SK-MEL-5 (cell line): ENCODE measurements at regions not wholly inside any gene's neighbourhood (a gene's known extent, or its start where the extent isn't known, plus 50 kb on each side); places are given as distances from the start of the nearest gene placed in this dataset.

Experiments
- DNase-seq: peaks from one replicate; pipeline ENCODE4 v3.0.0-alpha.2; 2016; ENCODE audit warnings: low read depth, low spot score
- in situ Hi-C: cut with HindIII; loops from 2 replicates; pipeline ENCODE4 v1.10.0; 2016; ENCODE audit warnings: low sequenced_read_pairs, high pct_unique_total_duplicates, low pct_unique_long_range_greater_than_20kb

DNA sequence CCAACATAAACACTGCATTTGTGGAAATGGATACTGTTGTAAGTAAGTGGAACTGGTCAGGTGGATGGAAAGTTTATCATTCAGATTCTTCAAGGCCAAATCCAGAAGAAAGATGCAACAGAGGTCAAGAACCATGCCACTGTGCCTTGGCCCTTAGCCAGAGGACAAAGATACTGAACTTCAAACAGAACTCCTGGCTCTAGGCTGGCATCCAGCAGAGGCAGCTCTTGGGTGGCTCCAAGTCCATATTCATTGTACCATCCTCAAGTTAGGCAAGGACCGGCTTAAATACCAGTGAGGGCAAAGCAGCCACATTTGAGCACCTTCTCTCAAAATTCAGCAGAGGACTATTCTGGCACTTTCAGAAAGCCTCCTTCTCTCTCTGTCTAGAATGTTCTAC is 53.2 kb downstream of the DNAAF9 start:
- no peak for DNase-seq
- in situ Hi-C loops, result no loop called here

DNA sequence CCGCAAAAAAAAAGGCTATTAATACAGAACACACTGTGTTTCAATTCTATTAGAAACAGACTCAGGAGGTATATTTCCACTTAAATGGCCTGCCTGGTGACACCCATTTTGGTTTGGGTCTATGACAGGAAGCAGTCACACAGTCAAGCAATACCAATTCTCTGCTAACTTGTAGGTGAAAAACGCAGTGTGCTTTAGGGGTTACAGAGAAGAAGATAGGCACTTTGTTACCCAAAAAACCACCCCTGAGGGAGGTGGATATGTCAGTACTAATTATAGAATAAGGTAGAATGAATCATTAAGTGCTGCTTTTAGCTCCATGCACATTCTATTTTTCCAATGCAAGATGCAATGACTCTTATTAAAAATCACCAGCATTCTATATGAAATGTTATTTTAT is 53.8 kb downstream of the DNAAF9 start:
- in situ Hi-C loops, result no loop called here
- no peak for DNase-seq

DNA sequence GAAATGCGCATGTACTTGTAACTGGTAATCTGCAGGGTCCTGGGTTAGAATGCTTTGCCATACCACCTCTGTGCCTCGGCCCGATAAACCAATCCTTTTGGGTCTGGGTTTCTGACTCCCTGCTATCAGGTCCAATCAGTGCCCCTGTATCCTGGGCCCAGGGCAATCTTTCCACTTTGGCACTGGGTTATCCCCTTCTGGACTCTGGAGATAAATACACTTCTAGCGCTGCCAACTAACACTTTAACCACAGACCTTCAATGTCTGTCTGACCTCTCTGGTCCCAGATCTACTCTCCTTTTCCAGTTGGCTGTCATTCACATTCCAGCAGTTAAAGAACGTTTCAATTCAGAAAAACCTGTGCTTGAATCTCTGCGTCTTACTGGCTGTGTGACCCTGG is 55.3 kb downstream of the DNAAF9 start:
- in situ Hi-C loops, result no loop called here
- no peak for DNase-seq

- no peak for DNase-seq
- in situ Hi-C loops, result no loop called here
Observed at GRCh38 chr20:3350422-3350821, 57.0 kb downstream of the DNAAF9 start.

DNA sequence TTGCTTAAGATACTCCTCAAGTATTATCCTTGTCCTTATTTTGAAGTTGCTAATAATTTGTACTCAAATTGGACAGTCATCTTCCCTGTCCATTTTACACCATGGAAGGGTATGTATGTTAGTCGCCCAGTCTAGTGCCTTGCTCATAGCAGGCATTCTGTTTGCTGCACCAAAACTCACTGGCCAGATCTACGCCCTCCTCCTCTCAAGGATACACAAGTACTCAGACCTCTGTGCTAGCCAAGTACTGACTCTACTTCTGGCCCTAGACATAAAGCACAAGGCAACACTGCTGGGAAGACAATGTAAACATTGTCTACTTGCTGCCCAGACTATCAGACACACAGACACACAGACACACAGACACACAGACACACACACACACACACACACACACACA is 57.7 kb downstream of the DNAAF9 start:
- in situ Hi-C loops, result no loop called here
- DNase-seq, result peak; percentile 15

GRCh38 chr20:3342766-3343165 is 64.7 kb downstream of the DNAAF9 start:
- DNase-seq, result no peak
- in situ Hi-C loops, result no loop called here

DNA sequence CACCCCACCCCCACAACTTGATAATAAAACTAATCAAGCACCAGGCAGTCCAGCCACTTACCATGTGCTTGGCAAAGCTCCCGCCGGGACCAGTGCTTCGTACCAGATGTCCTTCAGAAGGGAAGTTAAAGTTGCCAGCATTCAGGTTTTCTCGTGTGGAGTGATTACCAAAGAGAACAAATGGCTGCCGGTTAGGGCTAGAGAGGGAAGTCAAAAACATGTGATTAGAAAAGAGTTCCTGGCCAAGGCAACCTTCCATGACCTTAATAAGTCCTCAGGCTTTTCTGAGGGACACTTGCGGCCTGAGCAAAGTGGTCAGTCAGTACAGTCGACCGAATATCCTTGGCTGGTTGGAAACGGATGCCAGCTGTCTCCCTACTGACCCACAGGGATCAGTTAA is 67.0 kb downstream of the DNAAF9 start:
- no peak for DNase-seq
- in situ Hi-C loops, result no loop called here

DNA sequence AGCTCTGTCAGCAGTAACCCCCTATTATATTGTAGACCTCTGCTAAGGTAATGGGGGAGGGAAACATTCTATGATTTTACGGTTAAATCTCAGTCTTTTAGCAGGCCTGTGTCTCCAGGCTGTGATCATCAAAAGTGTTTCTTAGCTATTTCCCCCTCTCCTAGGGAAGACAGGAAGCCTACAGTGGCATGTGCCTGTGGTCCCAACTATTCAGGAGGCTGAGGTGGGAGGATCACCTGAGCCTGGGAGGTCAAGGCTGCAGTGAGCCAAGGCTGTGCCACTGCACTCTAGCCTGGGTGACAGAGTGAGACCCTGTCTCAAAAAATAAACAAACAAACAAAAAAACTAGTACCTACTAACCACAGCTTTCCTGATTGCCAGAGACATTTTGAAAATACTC is 67.9 kb downstream of the DNAAF9 start:
- in situ Hi-C loops, result no loop called here
- DNase-seq, result no peak

DNA sequence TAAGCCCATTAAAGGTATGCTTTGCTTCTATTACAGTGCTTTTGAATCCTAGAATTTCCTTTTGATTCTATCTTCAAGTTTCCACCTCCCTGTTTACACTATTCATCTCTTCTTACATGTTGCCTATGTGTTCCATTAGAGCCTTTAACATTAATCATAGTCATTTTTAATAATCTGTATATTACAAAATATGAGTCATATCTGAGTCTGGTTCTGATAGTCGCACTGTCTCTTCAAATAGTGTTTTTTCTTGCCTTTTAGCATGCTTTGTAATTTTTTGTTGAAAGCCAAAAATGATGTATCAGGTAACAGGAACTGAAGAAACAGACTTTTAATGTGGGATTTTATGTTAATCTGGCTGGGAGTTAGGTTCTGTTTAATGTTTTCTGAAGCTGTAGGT is 68.4 kb downstream of the DNAAF9 start:
- no peak for DNase-seq
- in situ Hi-C loops, result no loop called here

GRCh38 chr20:3334156-3334943 is 73.1 kb downstream of the DNAAF9 start:
- in situ Hi-C loops, result no loop called here
- DNase-seq, result peak; percentile 78

- DNase-seq, result peak; percentile 35
- in situ Hi-C loops, result no loop called here
Observed at GRCh38 chr20:3330046-3330741, 77.3 kb downstream of the DNAAF9 start.

DNA sequence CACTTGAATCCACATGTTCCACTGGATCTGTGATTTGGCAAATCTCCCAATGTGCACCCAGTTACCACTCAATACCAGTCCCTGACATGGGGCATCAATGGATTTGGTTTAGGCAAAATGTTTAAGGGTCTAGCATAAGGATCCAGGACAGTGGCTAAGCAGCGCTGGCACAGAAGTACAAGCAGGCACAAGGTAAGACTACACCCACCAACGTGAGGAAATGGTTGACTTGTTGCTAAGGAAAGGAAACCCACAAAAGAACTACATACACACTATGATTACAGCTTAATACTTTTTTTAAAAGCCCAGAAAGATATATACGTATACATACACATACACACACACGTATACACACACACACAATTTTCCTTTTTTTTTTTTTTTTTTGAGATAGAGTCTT is 79.0 kb downstream of the DNAAF9 start:
- in situ Hi-C loops, result no loop called here
- DNase-seq, result no peak

DNA sequence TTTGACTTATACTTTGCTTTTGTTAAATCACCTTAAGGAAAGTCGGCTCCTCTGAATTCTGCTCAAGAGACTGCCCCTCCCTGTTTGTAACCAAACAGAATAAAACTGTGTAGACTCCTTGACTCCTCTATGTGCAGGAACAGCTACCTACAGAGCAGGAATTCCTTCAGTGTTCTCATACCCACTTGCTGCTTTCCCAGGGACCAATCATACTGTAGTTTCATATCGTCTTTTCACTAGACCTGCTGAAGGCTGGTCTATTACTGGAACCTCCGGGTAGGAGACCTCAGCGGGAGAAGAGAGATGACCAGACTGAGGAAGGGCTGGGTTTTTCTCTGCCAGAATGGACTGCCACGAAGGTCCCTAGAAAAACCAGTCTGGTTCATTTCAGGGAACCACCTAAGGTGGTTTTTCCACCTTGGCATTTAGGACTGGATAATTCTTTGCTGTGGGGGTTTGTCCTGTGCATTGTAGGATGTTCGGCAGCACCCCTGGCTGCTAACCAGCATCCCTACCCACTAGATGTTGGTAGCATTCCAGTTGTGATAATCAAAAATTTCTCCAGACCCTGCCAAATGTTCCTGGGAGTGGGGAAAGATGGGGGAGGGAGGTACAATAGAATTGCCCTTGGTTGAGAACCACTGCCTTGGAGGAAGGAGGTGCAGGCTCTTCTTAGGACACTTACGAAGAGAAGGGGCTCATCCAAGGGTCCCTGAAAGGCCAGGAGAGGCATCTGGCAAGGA is 80.5 kb downstream of the DNAAF9 start:
- DNase-seq, result no peak
- in situ Hi-C loops, result no loop called here

- in situ Hi-C loops, result no loop called here
- no peak for DNase-seq
Observed at GRCh38 chr20:3325864-3326263, 81.6 kb downstream of the DNAAF9 start.

GRCh38 chr20:3323398-3323797 is 84.1 kb downstream of the DNAAF9 start:
- no peak for DNase-seq
- in situ Hi-C loops, result no loop called here

GRCh38 chr20:3318226-3318884 is 79.4 kb upstream of the SLC4A11 start:
- in situ Hi-C loops, result no loop called here
- no peak for DNase-seq

GRCh38 chr20:3316136-3316535 is 77.1 kb upstream of the SLC4A11 start:
- DNase-seq, result no peak
- in situ Hi-C loops, result no loop called here

DNA sequence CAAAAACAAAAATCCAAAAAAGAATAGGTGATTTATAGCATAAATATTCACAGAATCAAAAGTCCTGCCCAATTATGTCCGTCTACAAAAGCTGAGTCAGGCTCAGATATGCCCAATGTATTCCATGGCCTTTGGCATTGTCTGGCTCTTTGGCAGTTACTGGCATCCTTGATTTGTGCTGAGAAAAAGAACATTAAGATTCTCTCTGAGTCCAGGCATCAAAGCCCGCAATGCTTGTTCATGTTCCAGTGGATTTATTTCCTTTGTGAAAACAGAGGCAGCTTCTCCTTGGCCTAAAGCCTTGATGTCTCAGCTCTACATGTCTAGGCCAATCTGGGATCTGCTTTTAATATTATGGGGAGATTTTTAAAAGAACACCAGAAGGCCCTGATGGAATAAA is 76.1 kb upstream of the SLC4A11 start:
- in situ Hi-C loops, result no loop called here
- no peak for DNase-seq
